Muscle of back (tissue), 3 donors: ENCODE measurements at regions not wholly inside any gene's neighbourhood (a gene's known extent, or its start where the extent isn't known, plus 50 kb on each side); places are given as distances from the start of the nearest gene placed in this dataset.

Experiments used
- DNase-seq, 3 donors: peaks; one replicate each; pipeline versions ENCODE4 v3.0.0 to v3.0.0-alpha.2; 2013

DNA sequence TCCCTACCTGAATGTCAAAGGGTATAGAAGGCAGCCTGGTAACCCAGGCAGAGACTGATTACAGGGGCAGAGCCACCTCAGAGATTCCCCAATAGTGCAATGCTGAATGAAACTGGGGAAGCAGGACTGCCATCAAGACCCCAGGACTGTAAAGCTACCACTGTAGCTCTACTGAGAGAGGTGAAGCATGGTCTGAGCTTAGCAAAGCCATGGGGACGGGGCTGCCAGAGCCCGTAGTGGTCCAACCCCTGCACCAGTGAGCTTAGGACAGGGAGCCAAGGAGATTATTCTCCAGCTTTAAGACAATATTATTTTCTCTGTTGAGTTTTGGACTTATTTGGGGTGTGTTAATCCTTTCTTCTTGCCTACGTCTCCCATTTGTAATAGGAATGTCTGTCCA, 679.3 kb upstream of the GRAMD2B start:
- no peak for DNase-seq

DNA sequence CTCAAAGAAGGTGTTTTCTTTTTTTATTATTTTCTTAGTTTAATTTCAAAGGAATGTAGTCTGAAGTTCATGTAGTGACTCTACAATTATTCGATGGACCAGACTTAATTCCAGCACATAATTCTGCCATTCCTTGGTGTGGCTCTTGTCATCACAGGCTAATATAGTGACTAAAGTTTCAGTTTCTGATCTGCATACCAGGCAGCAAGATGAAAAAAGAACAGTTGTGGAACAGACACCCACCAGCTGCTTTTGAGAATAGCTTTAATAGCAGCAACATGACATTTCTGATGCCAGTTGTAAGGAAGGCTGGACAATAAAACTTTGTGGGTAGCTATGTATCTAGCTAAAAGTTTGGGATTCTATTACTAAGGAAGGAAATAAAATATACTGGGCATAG, 676.3 kb upstream of the GRAMD2B start:
- peak in 2 of 3 donors; percentile 7 for DNase-seq

DNA sequence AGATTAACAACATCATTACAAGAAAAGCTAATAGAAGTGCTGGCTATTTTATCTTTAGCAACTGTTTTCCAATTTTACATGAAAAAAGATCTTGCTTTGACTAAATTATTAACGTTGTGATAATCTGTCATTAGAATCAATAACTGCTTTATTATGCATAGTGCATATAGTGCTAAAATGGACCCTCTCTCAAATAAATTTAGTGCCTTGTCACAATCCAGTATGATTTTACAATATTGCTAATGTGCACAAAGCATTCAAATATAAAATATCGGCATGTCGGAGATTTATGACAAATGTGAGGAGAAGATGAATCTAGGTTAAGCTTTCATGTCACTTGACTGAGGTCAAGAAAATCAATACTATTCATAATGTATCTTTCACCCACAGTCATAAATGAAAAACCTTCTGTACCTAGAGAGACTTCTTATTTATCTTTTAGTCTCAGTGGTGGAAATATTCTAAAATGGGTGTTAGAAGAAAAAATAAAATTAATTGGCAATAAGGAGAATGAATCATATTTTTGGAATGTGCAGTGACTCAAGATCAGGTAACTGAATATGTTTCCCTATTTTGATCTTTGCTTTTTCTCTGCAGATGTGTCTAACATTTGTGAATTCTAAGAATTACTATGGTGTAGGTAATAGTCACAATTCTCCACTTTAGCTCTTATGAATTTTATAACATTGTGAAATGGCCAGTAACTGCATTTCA, 672.9 kb upstream of the GRAMD2B start:
- DNase-seq: no peak

DNA sequence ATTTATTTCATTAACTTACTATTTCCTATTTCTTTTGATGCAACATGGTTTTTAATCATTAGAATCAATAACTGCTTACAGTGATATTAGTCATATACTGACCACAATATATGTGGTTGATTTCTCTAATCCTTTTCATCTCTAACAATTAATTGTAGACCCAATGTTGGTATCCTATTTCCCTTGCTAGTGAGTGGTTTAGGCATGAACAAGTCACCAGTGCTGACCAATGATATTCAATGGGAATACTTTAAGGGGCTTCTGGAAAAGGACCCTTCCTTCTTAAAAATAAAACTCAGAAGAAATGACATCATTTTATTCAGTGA, 672.4 kb upstream of the GRAMD2B start:
- no peak for DNase-seq

DNA sequence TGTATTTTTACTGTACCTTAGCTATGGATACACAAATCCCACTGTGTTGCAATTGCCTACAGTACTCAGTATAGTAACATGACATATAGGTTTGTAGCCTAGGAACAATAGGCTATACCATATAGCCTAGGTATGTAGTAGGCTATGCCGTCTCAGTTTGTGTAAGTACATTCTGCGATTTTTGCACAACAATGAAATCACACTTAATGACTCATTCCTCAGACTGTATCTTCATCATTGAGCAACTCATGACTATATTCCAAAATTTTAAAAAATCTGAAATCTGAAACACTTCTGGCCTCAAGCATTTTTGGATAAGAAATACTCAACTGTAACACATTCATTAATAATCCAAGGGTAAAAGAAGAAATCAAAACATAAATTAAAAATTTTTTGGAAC, 666.8 kb upstream of the GRAMD2B start:
- DNase-seq: no peak

DNA sequence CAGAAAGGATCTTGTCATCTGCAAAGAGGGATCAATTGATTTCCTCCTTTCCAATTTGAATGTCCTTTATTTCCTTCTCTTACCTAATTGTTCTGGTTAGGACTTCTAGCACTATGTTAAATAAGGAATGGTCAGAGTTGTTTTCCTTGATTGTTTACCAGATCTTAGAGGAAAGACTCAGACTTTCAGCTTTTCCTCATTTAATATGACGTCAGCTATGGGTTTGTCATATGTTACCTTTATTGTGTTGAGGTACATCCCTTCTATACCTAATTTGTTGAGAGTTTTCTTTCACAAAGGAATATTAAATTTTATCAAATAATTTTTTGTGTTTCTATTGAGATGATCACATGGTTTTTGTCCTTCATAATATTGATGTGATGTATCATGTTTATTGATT, 656.5 kb upstream of the GRAMD2B start:
- no peak for DNase-seq

DNA sequence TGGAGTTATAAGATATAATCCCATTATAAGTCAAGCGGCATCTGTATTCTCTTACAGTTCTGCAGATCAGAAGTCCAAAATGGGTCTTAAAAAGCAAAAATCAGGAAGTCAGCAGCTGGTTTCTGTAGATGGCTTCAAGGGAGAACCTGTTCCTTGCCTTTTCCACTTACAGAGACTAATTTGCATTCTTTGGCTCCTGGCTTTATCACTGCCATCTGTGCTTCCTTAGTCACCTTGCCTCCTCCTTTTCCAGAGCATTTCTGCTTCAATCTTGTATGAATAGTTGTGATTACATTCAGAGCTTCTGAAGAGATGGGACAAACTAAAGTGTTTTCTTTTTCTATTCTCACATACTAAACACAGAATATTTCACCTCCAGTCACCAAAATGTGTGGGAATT, 647.3 kb upstream of the GRAMD2B start:
- no peak for DNase-seq

DNA sequence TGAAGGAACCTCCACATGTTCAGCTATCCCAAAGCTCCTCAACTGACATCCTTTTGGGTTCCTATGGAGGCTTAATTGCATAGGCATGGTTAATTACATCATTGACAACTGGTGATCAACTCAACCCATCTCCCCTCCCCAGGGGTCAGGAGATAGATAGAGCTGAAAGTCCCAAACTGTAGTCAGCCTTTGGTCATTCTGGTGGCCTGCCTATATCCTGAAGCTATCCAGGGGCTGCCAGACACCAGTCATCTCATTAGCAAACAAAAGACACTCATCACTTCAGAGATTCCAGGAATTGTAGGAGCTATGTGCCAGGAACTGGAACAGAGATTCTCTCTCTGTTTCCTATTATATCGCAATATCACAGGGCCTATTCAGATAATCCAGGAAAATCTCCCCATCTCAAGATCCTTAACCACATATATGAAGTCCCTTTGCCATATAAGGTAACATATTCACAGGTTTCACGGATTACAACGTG, 646.5 kb upstream of the GRAMD2B start:
- DNase-seq: no peak

DNA sequence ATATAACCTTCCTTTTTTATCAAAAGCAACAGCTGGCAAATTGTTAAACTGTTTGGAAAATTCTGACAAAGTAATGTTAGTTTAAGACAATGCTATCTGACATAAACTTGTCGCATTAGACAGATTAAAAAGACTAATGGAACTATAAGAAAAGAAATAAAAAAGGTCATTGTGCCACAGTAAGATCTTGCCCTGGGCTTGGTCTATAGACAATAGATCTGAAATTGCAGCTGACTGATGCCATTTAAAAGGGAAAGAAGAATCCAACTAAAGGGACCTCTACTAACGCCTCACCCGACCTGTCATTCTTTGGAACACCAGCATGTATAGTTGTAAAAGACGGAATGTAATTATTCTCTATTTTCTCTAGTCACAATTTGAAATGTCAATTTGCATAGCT, 644.4 kb upstream of the GRAMD2B start:
- no peak for DNase-seq

DNA sequence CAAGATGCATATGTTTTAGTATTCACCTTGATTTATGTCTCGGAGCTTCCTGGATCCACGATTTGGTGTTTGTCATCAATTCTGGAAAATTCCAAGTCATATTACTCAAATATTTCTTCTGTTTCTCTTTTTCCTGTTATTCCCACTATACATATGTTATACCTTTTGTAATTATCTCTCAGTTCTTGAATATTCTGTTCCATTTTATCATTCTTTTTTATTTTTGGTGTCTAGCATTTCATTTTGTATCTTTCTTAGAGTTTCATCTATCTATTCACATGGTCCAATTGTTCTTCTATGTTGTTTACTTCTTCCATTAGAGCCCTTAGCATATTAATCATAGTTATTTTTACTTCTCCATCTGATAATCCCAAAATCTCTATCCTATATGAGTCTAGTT, 637.8 kb upstream of the GRAMD2B start:
- no peak for DNase-seq

DNA sequence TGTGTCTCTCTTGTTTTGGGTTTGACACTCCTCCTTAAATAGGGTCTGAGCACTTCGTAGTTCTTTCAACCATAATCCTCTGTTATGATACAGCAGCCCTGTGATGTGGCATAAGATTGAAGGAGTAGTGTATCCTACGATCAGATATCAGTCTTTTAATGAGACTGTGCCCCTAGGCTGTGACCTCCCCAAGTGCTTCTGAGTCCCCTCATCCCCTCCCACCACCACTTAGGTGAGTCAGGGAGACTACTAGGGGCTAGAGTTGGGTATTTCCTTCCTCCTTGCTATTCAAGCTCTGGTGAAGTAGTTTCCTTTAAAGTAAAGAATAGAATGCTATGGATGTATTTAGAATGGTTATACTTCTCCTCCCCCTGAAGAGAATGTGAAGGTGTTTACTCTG, 637.2 kb upstream of the GRAMD2B start:
- no peak for DNase-seq

DNA sequence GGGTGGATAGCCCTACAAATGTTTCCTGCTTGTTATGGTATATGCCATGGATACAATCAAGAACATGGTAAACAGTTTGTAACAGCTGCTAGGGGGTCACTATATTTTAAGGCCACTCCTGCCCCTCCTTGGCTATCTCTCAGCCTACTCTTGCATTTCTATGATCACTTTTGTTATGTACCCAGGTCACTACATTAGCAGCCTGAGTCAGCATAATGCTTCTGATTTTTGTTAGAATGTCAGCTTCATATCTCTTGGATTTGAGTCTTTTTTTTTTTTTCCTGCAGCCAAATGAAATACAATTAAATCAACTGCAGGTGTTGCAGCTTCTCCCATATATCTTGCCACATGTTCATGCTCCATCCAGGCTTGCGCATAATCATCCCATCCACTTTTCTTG, 629.7 kb upstream of the GRAMD2B start:
- DNase-seq: no peak

DNA sequence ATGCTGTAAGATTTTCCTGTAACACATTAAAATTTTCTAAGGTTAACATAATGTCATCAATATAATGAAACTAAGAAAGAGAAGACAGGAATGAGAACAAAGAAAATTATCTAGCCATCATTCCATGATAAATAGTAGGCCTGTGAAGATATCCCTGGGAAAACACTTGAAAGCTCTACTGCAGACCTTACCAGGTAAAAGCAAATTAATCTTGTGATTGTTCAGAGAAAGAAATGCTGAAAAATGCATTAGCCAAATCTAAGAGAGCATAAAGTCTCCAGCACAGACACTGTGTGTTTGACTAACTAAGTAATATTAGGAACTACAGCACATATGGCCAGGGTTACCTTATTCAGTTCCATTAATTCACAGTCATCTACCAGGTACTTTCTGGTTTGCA, 628.3 kb upstream of the GRAMD2B start:
- no peak for DNase-seq

DNA sequence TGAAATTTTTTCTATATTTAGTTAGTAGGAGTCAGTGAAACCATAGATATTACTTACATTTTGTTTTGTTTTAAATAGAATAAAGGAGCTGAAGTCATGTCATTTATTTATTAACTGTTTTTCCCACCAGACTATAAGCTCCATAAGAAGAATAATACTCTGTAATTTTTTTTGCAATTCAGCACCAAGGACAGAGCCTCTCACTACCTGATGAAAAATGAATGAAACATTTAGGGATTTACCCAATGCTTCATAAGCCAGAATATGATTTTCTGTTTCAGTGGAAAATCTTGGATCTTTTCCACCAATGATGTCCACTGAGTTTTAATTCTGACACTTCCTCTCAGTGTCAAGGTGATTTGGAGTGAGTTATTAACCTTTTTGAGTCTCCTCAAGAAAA, 624.9 kb upstream of the GRAMD2B start:
- DNase-seq: peak; percentile 33 to 78 (median 70)

DNA sequence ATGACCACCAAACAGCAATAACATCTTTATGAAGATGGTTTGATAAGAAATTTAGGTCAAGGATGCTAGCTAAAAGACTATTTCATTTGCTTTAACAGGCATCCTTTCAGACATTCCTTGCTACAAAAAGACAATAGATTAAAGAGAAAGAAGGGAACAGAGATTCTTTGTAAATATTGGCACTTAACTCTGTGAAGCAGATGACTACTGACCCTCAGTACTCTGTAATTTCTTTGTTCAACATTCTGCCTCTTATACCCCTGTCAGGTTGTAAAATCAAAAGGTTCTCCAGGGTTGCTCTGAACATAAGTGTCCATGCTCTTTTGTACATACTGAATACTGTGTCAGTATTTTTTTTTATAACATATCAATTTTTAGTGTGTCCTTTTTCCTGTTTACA, 610.6 kb upstream of the GRAMD2B start:
- DNase-seq: no peak

DNA sequence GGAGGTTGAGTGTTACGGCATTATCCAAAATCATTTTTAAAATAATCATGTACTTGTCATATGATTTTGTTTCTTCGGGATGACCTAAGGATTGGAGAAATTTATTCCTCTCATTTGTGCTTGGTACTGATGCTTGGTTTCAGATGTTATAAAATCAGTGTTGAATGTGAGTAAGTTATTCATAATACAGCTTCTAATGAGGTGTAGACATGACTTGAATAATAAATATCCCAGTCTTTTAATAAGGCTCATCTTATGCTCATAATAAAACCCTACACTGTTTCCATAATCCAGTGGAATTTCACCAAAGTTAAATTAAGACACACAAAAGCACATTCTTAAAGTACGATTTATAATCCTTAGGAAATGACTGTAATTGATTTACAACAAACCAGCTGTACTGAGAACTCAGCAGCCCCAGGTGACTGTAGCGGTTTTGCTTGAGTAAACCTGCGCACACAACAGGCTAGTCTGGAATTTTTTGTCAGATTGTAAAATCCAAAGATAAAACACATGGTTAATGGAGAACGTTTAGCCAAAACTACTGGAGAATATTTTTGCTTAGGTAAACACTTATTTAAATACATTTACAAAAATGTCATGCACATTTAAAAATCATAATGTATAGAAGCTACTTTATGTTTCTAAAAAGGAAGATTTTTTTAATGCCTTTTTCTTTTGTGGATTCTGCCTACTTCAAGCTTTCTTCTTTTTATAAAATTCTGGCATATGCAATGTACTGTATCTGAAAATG, 609.8 kb upstream of the GRAMD2B start:
- no peak for DNase-seq

DNA sequence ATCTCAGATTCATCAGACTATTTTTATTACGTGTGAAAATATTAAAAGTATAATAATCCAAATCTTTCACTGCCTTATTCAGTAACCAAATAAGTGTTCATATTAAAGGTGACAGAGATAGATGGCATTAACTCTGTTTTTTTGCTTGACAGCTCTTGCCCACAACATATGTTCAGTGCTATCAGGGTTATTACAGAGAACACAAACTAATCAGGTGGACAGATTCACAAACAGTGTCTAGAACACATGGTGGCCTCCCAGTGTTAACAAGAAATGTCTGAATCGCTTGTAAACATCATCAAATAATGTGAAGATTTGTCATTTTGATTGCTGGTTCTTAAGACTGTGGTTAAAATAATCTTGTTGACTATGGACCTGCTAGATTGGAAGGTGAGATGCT, 609.1 kb upstream of the GRAMD2B start:
- DNase-seq: no peak

DNA sequence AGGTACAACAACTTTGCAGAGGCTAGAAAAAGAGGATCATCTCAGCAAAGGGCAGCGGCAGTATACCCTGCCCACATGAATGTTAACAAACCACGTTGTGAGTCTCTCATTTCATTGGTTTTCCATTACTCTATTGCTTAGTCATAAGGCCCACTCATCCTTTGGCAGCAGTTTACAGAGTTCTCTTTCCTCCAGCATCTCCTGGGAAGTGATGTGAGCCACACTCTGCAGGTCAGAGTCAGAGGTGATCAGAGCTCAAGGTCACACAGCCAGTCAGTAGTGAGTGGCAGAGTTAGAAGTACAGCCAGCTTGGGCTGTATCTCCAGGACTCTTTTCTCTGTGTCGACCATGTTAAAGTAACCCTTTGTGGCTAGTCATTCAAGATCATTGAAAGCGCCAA, 599.6 kb upstream of the GRAMD2B start:
- DNase-seq: no peak

DNA sequence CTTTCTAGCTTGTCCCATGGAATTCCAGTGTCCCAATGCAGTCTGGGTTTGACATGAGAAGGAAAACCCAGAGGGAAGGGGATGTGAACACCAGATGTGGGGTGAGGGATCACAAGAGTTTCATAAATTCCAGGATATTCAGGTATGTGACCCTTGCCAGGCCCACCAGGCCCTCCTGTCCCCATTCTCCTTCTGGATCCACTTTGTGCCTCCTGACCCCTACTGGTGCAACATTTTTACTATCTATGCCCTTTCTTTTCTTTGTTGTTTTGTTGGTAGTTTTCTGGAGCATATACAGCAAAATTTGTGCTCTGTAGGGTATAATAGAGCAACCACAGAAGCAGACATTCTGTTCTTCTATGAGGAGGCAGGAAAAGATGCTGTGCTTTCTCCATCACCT, 597.0 kb upstream of the GRAMD2B start:
- no peak for DNase-seq

DNA sequence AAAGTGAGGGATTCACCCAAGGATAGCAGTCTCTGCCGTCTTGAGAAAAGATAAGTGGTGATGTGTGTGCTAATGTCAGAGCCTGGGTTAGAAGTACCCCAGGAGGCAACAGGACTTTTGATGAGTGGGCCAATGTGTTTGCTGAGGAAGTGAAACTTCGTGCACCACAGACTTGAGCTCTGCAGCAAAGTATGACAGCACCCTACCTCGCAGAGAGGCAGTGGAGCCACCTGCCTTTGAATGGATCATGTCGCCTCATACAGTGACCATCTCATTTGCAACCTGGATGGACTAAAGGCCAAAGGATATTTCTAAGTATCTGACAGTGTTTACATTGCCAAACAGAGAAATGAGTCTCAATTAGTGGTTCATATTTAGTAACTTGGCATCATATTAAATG, 593.9 kb upstream of the GRAMD2B start:
- no peak for DNase-seq

DNA sequence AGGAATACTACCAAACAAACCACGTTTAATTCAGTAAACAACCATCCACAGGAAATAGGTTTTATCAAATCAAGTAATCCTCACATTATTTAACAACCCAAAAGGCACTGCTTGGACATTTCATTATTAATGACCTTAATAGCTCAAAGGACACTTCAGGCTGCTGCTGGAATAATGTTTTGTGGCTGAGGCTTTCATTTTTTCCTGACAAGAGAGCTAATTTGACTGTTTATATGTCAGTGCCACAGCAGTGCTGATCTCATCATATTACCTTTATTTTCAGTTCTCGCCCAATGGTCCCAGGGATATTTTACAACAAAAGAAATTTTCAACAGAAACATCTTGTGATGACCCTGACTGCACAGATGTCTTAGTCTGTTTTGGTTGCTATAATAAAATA, 589.8 kb upstream of the GRAMD2B start:
- no peak for DNase-seq

DNA sequence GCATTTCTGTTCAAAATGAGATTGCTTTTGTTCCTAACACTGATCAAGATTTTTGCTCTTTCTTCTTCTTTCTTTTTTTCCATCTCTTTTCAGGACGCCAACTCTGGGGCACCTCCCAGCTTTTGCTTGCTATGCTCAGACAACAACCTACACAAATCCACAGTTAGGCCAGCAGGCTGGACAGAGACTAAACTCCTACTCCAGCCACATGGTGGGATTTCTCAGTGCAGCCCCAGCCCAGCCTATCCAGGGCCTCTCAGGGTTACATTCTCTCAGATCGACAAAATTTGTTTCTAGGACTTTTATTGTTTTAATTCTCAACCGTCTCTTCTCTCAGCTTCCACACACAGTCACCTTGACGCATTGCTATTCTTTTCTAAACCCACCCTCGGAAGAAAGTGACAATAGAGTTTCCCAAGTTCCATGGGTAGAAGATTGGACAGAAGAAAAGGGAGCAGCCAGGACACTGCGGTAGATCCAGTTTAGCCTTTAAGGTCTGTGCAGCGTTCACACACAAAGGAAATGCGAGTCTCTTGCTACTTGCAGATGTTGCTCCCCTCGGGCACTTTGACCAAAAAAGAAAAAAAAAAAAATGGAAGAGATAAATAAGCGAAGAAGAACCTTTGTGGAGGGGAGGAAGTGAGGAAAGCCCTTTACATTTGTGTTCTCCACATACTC, 588.6 kb upstream of the GRAMD2B start:
- no peak for DNase-seq
